ENCODE measurements at regions not wholly inside any gene's neighbourhood (a gene's known extent, or its start where the extent isn't known, plus 50 kb on each side); places are given as distances from the start of the nearest gene placed in this dataset.

- TF ChIP-seq POLR2AphosphoS5 (IDR thresholded peaks at IDR 0.05; ENCODE audit: low read depth, low read length), result no peak
- TF ChIP-seq REST (IDR thresholded peaks at IDR 0.05; ENCODE audit: insufficient read depth in 1 of 2, low read depth in 2 of 2, low read length in 1 of 2), result no peak
- no peak for TF ChIP-seq SIN3A (IDR thresholded peaks at IDR 0.05; ENCODE audit: borderline replicate concordance, insufficient read depth, low read depth, low read length)
- TF ChIP-seq, protein P1, sequence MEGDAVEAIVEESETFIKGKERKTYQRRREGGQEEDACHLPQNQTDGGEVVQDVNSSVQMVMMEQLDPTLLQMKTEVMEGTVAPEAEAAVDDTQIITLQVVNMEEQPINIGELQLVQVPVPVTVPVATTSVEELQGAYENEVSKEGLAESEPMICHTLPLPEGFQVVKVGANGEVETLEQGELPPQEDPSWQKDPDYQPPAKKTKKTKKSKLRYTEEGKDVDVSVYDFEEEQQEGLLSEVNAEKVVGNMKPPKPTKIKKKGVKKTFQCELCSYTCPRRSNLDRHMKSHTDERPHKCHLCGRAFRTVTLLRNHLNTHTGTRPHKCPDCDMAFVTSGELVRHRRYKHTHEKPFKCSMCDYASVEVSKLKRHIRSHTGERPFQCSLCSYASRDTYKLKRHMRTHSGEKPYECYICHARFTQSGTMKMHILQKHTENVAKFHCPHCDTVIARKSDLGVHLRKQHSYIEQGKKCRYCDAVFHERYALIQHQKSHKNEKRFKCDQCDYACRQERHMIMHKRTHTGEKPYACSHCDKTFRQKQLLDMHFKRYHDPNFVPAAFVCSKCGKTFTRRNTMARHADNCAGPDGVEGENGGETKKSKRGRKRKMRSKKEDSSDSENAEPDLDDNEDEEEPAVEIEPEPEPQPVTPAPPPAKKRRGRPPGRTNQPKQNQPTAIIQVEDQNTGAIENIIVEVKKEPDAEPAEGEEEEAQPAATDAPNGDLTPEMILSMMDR (IDR thresholded peaks at IDR 0.05), result no peak
- no peak for TF ChIP-seq TCF7L2 (IDR thresholded peaks at IDR 0.05; ENCODE audit: low read depth, low read length)
- Histone ChIP-seq H3K27ac (ENCODE audit: low read length) (no peak overlapping the region), H3K9me3 (ENCODE audit: control insufficient read depth, insufficient read depth, low read depth, low read length) (no peaks in the 10 kb centered on the region), H3K4me3 (ENCODE audit: low read depth in 2 of 2, low read length in 2 of 2) (no peak overlapping the region), H3K4me1 (ENCODE audit: control insufficient read depth, insufficient read depth, low read length) (no peaks in the 10 kb centered on the region), H3K36me3 (ENCODE audit: control insufficient read depth, insufficient read depth, low read length) (no peaks in the 10 kb centered on the region), H3K27me3 (ENCODE audit: control insufficient read depth, insufficient read depth, low read length) (no peaks in the 10 kb centered on the region)
- in situ Hi-C loops (cut with HindIII; ENCODE audit: low pct_unique_long_range_greater_than_20kb, low sequenced_read_pairs) (no loop called here), intact Hi-C loops (cut with micrococcal nuclease; ENCODE audit: unreplicated experiment) (no loop called here)
- ATAC-seq (no peak), DNase-seq (ENCODE audit: low read depth, low spot score) (no peak)
- ChIA-PET POLR2A (no interaction called here), CTCF (interaction anchor here (0.7 kb wide), 1 partner anchor 16 kb away, joined by 4 read pairs; no protein-coding TSS in a partner anchor)
- BruUV-seq (replicated peaks), result no TSS peak
Observed at GRCh38 chr17:56740481-56740880, 93.2 kb downstream of the C17orf67 start.

All from Panc1 (cell line).